HuH-7.5 (cell line): ENCODE measurements at regions not wholly inside any gene's neighbourhood (a gene's known extent, or its start where the extent isn't known, plus 50 kb on each side); places are given as distances from the start of the nearest gene placed in this dataset.

Experiments used
- DNase-seq: peaks from one replicate; pipeline ENCODE4 v3.0.0; 2011; ENCODE audit warnings: low spot score

DNA sequence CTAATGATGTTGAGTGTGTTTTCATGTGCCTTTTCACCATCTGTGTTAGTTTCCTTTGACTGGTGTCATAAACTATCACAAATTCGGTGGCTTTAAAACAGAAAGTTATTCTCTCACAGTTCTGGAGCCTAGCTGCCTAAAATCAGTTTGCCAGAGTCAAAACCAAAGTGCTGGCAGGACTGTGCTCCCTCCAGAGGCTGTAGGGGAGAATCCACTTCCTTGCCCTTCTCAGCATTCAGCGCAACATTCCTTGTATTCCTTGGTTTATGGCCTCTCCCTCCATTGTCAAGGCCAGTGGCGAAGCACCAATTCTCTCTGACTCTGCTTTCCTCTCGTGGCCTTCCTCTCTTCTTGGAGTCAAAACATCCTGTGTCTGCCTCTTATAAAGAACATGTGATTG lies 174.2 kb upstream of the PDE3A start:
- DNase-seq = no peak

DNA sequence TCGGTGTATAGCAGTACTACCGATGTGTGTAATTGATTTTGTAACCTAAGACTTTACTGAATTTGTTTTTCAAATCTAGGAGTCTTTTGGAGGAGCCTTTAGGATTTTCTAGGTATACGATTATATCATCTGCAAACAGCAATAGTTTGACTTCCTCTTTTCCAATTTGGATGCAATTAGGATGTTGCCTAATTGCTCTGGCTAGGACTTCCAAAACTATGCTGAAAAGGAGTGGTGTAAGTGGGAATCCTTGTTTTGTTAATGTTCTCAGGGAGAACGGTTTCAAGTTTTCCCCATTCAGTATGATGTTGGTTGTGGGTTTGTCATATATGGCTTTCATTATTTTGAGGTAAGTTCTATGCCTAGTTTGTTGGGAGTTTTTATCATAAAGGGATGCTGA lies 171.6 kb upstream of the PDE3A start:
- no peak for DNase-seq

DNA sequence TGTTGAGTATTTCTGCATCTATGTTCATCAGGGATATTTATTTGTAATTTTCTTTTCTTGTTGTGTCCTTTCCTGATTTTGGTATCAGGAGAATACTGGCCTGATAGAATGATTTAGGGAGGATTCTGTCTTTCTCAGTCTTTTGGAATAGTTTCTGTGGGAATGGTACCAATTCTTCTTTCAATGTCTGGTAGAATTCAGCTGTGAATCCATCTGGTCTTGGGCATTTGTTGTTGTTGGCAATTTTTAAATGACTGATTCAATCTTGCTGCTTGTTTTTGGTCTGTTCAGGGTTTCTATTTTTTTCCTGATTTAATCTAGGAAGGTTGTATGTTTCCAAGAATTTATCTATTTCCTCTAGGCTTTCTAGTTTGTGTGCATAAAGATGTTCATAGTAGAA lies 170.9 kb upstream of the PDE3A start:
- no peak for DNase-seq

DNA sequence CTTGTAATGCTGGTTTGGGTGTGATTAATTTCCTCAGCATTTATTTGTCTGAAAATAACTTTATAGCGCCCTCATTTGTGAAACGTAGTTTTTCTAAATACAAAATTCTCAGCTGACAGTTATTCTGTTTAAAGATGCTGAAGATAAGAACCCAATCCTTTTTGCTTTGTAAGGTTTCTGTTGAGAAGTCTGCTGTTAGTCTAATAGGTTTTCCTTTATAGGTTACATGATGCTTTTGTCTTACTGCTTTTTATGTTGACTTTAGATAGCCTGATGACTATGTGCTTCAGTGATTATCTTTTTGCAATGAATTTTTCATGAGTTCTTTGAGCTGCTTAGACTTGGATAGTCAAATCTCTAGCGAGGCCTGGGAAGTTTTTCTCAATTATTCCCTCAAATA lies 168.6 kb upstream of the PDE3A start:
- DNase-seq = no peak

DNA sequence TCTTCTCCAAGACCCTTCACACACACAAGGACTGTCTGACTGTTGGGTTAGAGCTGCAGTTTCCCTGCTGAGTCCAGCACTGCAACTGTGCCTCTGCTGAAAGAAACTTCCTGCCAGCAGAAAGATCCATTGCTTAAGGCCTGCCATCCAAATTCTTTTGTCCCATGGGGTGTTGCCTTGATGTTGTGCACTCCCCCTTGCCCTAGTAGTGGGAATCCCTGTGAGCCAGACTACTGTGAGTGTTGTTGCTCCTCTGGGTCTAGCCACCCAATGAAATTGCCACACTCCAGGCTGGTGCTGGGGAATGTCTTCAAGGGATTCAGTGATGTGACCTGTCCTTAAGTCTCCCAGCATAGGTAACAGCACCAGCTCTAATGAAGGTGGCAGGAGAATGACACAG lies 166.6 kb upstream of the PDE3A start:
- DNase-seq = no peak

DNA sequence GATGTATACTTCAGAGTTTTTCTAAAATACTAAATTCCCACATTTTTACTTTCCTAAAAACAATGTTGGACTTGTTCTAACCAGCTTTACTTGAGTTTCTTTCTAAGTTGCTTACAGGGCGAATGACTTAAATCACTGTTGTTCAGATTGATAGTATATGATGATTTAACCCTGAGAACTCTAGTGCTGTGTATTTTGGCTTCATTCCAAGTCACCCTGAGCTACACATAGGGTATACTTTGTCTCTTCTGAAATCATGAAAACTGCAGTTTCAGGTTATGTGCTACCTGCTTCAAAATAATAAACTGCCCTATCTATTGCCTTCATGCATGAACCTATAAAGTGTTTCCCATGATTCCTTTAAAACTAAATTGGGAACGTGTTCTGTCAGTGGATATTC lies 162.5 kb upstream of the PDE3A start:
- DNase-seq = no peak

DNA sequence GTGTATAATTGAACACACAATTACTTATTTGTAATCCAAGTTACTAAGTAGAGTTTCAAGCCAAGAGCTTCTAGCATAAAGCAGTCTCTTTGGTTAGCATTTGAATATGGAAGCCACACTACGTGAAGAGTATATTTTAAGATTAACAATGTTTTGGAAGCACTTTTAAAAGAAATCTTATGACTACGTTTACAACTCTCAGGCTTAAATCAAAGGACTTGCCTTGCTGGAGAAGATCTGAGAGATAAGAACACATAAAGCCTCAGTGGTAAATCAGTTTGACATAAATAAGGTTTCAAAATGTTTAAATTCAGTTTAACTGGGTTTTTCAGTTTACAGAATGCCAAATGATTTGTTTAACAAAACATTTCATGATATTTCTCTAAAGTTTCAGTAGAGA lies 161.9 kb upstream of the PDE3A start:
- DNase-seq = no peak

DNA sequence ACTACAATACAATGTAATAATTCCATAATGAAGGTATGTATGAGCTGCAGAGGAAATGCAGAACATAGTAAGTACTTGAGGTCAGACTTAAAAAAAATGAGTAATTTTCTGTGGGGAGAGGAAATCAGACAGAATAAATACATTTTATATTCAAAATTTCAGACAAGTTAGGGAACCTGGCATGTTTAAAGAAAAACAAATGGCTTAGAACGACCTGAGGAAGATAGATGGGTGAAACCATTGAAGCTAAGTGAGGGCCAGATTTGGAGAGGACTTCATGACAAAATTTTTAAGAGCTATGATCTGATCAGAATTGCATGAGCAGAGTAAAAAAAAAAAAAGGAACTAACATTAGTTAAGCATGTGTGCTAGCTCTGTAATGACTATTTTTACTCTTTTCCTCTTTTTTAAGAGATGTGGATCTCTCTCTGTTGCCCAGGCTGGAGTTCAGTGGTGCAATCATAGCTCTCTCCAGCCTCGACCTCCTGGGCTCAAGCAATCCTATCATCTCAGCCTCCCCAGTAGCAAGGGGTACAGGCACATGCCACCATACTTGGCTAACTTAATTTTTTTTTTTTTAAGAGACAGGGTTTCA lies 157.6 kb upstream of the PDE3A start:
- no peak for DNase-seq

DNA sequence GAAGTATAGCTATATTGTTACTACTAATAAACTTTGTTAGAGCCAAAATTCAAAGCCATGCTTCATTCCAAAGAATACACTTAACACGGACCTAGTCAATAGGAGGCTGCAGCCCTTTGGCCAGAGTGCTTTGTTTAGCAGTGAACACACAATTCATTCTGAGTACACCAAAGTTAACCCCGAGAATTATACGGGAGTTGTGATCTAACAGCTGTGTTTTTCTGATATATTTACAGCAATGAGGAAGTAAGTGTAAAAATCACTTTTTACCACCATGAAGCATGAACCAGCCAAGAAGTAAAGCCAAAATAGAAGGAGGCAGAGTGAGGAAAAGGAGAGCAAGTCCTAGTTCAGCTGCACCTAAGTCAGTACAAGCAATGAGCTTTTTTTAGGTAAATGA lies 156.8 kb upstream of the PDE3A start:
- no peak for DNase-seq

DNA sequence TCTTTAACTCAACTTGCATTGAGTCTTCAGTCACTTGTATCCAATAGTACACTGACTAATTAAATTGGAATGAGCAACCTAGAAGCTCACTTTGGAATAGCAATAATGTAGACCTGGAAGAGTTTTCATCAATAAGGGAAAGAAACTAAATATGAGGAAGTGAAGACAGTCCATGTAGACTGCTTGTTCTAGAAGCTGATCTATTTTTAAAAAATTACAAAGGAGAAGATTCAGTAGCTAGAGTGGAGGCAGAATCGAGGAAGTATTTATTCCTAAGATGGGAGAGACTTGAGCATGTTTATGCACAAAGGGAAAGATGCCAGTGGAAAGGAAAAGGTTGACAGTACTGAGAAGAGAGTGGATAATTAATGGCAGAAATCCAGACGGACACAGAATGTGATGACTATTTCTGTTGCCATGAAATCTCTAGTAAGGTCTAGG lies 156.3 kb upstream of the PDE3A start:
- no peak for DNase-seq

DNA sequence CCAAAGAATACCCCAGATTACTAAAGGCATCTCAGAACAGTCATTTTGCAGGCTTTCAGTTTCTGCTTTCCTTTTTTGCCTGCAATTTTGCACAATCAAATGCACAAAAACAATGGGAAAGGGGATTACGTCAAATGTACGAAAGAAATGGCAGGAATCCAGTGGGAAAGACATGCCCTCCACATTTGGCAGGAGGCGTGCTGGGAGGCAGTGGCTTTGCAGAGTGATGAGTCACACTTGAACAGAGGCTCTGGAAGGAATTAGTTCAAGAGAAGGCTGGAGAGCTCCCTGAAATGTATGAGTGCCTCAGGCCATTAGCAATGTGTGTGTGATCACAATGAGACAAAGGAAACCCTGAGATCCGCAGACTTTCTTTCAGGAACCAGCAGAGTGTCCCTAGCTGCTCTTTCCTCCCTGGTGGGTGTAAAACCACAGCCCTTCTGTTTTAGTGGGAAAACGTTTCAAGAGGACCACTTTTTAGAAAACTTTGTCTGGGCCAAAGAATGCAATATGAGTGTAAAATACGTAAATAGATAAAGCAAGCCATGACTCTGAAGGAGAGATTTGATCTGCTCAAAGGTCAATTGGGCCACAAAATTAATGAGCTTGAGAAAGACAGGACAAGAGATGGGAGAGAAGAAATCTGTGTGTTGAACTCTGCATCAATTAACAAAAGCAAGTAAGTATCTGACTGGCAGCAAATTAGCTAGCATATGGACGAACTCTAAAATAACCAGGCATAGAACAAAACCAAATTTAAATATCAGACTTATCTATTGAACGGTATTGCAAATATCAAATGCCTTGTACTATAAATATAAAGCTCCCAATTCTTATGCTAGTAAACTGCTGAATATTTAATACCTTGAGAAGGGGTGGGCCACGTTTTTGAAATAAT lies 155.4 kb upstream of the PDE3A start:
- no peak for DNase-seq

DNA sequence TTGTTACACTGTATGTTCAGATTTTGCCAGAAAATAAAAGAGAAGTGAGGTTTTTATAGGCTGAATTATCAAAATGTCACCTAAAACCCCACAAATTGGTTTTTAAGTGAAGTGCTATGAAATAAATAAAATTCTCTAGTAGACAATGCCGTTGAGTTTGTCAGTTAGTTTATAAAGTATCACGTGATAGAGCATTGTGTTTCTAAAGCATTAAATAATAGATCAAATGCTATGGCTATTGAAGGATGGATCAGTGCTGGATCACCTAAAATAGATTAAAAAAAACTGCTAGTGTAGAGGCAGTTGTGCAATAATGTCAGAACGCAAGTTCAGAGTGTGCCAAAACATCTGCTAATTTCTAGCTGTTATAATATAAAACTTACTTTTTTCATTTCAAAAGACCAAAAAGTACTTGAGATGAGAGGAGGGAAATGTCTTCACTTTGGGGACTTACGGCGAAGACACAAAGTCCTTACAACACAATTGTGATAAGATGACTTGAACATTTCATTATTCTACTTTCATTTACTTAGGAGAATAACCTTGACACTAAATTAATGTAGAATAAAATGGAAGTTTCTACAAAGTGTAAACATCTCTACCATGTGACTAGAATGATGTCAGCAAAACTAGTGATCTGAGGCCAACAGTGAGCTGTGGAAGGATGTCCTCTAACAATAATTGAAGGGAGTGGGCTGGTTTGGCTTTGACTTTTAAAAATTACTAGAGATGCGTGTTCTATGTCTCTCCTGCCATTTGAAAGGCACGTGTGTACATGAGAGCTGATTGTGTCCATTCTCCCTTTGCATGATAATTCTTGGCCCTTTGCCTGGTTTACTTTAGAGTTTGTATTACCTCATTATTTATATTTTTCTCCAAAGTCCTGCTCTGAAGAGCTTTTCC lies 154.4 kb upstream of the PDE3A start:
- no peak for DNase-seq

DNA sequence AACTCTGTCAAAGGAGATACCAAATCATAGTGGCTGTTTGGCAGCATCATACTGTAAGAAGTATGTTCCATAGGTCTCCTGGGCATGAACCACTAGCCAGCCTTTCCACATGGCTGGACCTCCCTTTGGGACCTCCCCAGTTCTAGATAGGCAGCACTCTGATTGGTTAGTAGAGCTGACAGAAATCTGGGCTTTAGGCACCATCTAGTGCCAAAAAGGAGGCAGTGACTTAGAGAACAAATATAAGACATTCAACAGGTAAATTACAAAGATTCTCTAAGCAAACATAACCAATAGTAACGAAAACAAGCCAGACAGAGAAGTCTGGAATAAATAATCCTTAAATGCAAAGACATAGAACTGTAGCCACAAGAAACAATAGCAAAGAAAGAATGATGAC lies 148.0 kb upstream of the PDE3A start:
- no peak for DNase-seq

DNA sequence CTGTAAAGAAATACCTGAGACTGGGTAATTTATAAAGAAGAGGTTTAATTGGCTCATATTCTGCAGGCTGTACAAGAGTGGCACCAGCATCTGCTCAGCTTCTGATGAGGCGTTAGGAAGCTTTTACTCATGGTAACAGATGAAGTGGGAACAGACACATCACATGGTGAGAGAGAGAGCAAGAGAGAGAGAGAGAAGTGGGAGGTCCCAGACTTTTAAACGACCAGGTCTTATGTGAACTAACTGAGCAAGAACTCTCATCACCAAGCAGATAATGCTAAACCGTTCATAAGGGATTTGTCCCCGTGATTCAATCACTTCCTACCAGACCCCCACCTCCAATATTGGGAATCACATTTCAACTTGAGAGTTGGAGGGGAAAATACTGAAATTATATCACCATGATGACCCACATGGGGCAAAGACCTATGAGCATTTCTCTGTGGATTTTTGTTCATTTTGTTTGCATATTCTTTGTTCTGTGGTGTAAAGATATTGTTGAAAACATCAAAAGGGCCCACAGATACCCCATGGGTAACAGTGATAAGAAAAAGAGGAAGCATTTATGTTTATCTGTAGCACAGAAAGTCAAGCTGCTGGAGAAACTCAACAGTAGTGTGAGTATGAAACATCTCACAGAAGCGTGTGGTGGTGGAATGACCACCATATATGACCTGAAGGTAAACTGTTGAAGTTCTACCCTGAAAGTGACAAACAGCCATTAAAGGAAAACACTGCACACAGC lies 135.2 kb upstream of the PDE3A start:
- DNase-seq = no peak

DNA sequence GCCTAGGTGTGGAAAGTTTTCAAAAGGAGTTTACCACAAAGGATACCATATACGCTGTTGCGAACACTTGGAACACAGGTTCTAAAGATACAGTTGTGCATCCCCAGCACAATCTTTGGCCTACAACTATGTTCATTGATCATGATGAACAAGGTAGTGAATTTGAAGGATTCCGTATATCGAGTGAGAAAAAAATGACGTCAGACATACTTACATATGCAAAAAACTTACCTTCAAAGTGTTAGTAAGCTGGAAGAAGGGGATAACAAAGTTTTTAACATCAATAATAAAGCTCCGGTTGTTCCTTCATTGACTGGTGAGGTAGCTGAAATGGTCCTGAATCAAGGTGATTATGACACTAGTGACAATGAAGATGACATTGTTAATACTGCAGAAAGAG lies 133.9 kb upstream of the PDE3A start:
- no peak for DNase-seq

DNA sequence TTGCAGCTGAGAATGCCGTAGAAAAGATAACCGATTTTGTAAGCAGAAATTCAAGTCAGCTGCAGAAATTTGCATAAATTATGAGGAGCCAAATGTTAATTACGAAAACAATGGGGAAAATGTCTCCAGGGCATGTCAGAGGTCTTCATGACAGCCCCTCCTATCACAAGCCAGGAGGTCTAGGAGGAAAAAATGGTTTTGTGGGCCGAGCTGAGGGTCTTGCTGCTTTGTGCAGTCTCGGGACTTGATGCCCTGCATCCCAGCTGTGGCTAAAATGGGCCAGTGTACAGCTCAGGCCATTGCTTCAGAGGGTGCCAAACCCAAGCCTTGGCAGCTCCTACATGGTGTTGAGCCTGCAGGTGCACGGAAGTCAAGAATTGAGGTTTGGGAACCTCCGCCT lies 131.2 kb upstream of the PDE3A start:
- no peak for DNase-seq

DNA sequence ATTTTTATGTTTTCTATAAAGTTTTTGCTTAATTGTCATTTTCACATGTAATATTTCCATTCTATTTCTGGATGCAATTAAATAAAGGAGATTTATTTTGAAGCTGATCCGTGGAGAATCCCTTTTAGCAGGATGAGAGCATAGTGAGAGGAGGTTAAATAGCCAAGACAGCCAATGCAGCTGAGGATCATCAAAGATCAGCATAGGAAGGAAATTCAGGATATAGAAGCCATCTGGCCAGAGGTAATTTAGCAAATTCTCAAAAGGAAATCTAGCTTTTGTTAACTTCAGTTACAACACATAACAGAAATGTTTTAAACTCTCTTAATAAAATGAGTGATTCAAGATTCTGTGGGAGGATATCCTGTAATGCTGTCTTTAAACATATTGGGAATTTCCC lies 122.8 kb upstream of the PDE3A start:
- DNase-seq = no peak

DNA sequence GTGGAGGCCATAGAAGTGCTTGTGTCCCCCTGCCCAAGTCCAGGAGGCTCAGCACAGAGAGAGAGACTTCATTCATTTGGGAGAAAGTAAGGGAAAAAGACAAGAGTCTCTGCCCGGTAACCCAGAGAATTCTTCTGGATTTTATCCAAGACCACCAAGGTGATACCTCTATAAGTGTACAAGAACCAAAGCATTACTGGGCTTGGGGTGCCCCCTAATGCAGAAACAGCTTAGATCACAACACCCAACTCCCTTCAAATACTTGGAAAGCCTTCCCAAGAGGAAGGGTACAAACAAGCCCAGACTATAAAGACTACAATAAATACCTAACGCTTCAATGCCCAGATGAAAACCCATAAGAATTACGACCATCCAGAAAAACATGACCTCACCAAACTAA lies 119.7 kb upstream of the PDE3A start:
- DNase-seq = no peak

DNA sequence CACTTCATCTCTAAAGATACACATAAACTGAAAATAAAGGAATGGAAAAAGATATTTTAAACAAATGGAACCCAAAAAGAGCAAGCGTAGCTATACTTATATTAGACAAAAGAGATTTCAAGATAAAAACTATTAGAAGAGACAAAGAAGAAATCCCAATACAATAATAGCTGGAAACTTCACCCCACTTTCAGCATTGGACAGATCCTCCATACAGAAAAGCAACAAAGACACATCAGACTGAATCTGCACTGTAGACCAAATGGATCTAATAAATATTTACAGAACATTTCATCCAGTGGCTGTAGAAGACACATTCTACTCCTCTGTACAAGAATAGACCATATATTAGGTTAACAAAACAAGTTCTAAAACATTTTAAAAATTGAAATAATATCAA lies 117.6 kb upstream of the PDE3A start:
- no peak for DNase-seq

DNA sequence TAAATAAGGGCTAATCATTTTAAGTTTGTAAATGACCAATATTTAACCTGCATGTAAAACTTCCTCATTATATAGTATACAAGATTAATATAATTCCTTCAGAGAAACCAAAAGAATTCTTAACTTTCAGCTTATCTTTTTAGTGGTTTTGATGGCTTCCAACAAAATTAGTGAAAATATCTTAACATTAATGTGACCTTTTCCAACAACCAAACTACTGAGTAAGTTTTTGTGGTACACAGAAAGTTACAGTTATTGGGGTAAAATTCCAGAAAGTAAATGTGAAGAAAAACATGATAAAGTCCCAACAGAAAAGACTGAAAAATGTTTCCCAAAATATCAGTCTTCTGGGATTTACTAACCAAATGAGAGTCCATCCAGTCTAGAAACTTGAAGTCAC lies 111.0 kb upstream of the PDE3A start:
- no peak for DNase-seq

DNA sequence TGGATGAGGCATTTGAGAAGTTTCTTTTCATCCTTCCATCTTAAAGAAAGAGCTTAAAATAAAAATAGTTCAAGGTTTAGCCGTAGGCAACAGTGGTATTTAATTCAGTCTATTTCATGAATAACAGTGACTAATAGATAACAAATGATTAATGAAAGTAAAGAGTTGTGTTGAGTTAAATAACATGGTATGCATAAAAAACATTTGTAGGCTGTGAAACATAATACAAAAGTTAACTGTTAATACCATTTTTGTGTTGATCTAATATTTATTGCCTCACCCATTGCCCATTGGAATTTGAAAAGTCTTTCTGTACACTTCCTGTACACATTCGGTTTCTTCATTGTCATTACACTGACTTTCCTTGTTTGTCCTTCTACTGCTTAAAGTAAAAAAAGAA lies 108.6 kb upstream of the PDE3A start:
- no peak for DNase-seq

DNA sequence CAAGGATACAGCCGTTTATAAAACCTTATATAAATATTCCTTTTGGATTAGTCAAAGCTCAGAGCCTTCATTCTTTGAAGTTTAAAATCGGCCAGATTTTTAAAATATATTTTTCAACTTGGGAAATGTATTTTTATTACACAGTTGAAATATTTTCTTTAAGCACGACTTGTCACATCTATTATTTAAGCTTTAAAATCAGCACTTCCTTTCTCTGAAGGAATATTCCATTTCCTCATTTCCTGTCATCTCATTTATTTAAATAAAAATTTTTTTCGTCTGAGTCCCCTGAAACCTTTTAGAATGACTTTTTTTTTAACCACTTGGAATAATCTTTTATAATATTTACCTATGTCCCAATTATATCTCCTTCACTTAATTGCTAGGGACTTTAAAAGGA lies 107.5 kb upstream of the PDE3A start:
- DNase-seq = no peak
